Middle frontal gyrus (tissue), 1 donor: ENCODE measurements at regions not wholly inside any gene's neighbourhood (a gene's known extent, or its start where the extent isn't known, plus 50 kb on each side); places are given as distances from the start of the nearest gene placed in this dataset.

Experiments used
- DNase-seq: peaks from one replicate; pipeline ENCODE4 v3.0.0-alpha.2; 2015; ENCODE audit warnings: low spot score; ENCODE audit errors: extremely low spot score

DNA sequence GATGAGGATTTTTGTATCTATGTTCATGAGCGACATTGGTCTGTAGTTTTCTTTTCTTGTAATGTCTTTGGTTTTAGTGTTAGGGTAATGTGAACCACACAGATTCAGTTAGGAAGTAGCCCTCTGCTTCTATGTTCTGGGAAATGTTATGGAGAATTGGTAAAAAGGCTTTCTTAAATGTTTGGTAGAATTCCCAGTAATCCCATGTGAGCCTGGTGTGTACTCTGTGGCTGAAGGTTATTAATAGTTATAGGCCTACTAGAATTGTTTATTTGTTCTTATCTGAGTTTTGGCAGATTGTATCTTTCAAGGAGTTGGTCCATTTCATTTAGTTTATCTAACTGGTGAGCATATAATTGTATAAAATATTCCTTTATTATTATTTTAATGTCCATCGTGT lies 484.6 kb upstream of the GHITM start:
- DNase-seq = no peak

- no peak for DNase-seq
Measured at GRCh38 chr10:83656924-83657323, 482.4 kb upstream of the GHITM start.

DNA sequence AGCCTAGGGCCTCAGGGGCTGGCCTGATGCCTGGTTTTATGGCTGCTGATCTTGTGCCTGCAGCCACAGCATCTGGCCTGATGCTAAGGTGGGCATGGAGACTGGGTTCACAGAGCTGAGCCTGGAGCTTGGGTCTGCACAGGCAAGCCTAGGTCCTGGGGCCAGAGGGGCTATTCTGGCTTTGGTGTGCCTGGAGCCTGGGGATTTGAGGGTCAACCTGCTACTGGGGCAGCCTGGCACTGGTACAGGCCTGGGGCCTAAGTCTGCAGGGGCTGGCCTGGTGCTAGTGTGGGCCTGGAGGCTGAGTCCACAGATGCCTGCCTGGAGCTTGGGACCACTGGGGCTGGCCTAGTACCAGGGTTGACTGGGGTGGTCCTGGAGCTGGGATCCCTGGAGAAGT lies 481.8 kb upstream of the GHITM start:
- no peak for DNase-seq

- DNase-seq = no peak
Measured at GRCh38 chr10:83663918-83664317, 475.4 kb upstream of the GHITM start.

GRCh38 chr10:83666762-83667161 lies 472.5 kb upstream of the GHITM start:
- peak; percentile 17 for DNase-seq

GRCh38 chr10:83667594-83667993 lies 471.7 kb upstream of the GHITM start:
- no peak for DNase-seq

- DNase-seq = no peak
Measured at GRCh38 chr10:83673316-83673715, 466.0 kb upstream of the GHITM start.

- no peak for DNase-seq
Measured at GRCh38 chr10:83677795-83678194, 461.5 kb upstream of the GHITM start.

GRCh38 chr10:83678850-83679249 lies 460.5 kb upstream of the GHITM start:
- DNase-seq = no peak

- DNase-seq = no peak
Measured at GRCh38 chr10:83680470-83680891, 458.8 kb upstream of the GHITM start.

GRCh38 chr10:83682414-83682813 lies 456.9 kb upstream of the GHITM start:
- DNase-seq = no peak

- no peak for DNase-seq
Measured at GRCh38 chr10:83685458-83685857, 453.9 kb upstream of the GHITM start.

GRCh38 chr10:83691791-83692596 lies 447.3 kb upstream of the GHITM start:
- DNase-seq = no peak

DNA sequence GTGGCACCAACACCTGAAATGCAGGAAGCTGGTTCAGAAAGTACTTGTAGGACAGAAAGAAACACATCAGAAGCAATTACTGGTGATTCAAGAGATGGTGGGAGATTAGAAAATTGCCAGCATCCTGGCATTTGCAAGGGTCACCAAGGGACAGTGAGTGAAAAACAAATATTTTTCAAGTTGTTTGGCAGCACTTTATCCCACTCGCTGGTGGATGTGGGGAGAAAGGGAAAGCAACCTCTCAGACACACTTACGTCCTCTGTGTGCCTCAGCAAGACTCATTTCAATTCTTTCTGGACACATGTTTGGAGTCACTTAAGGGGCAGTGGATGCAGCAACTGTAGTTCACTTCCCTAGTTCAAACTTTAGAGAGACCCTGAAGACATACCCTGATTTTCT lies 440.4 kb upstream of the GHITM start:
- no peak for DNase-seq

DNA sequence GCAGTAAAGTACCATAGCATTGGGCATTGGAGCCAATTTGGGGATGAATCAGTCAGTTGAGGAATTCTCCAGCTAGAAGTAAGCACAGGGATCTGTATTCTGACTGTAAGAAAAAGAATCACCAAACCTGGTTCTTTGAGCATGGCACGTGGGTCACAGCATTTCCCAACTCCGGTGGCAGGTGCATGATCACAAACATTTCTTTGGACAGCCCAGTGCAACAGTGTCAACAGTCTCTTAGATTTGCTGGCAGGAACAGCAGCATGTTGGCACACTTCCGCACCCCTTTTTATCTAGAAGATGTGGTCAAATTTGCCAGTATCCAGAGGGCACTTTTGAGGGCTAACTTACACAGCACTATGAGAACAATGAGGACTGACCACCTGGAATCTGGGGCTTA lies 437.5 kb upstream of the GHITM start:
- DNase-seq = no peak

- DNase-seq = no peak
Measured at GRCh38 chr10:83702731-83703130, 436.6 kb upstream of the GHITM start.

- no peak for DNase-seq
Measured at GRCh38 chr10:83706120-83706519, 433.2 kb upstream of the GHITM start.

GRCh38 chr10:83706952-83707582 lies 432.2 kb upstream of the GHITM start:
- no peak for DNase-seq

GRCh38 chr10:83713423-83713822 lies 425.9 kb upstream of the GHITM start:
- no peak for DNase-seq

DNA sequence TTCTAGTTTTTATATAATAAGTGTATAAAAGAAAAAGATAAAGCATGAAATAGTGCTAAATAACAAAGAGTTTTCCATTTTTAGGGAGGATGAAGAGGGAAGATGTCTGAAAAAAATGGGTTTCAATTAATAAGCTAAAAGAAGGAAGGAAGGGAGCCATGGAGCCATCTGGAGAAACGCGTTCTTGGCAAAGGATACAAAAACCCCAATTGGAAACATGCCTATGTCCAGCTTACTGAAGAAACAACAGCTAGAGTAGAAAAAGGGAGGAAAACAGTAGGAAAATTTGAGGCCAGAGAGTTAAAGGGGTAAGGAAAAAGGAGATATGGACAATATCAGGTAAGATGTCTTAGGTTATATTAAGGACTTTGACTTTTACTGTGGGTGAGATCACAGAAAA lies 416.2 kb upstream of the GHITM start:
- DNase-seq = no peak

GRCh38 chr10:83724471-83725241 lies 414.7 kb upstream of the GHITM start:
- DNase-seq = peak; percentile 49

GRCh38 chr10:83725567-83725966 lies 413.7 kb upstream of the GHITM start:
- no peak for DNase-seq
